SU-DHL-6 (cell line): ENCODE measurements at regions not wholly inside any gene's neighbourhood (a gene's known extent, or its start where the extent isn't known, plus 50 kb on each side); places are given as distances from the start of the nearest gene placed in this dataset.

ENCODE experiments used
- EZH2phosphoT487 ChIP-seq: fragments of 200-600 bp; sonication (generic), shearing (Covaris generic); conservative IDR thresholded peaks from 2 replicates; pipeline ENCODE4 v1.6.1; 2018; ENCODE audit warnings: mild to moderate bottlenecking, antibody characterized with exemption, low read length, moderate library complexity, mixed read lengths
- TF ChIP-seq, protein P1 (sequence below): fragments of 200-600 bp; sonication (generic); IDR thresholded peaks from one replicate; pipeline ENCODE4 v1.5.1; 2017; ENCODE audit warnings: antibody characterized with exemption, mild to moderate bottlenecking, low read length, moderate library complexity; ENCODE audit not compliant: insufficient read depth, poor library complexity, severe bottlenecking

DNA sequence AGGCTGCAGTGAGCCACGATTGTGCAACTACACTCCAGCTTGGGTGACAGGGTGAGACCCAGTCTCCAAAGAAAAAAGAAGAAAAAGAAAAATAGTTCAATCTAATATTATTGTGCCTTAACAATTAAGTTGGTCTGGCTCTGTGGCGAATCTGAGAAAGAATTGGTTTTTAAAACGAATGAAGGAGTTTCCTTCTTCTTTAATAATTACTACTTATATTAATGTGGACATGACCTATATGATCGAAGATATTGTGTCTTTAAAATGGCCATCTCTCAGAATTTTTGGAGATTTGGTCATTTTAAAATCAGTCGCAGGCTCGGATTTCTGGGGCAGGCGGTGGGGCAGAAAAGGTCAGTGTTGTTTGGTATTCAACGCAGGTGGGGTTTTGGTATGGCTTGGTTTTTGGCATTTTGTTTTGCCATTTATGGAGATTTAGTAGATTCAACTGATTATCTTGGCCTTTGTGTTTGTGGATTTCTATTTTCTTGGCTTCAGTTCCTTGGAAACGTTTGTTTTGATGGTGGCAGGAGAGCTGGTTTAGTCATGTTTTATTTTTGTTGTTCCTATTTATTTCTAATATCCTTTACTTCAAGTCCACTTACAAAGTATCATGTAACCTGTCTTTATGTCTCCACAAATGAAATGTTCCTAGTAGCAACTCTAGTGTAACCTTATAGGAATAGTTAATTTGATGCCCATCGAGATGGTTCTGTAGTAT is 178.8 kb upstream of the MKLN1 start:
- TF ChIP-seq EZH2phosphoT487: no peak
- TF ChIP-seq, protein P1, sequence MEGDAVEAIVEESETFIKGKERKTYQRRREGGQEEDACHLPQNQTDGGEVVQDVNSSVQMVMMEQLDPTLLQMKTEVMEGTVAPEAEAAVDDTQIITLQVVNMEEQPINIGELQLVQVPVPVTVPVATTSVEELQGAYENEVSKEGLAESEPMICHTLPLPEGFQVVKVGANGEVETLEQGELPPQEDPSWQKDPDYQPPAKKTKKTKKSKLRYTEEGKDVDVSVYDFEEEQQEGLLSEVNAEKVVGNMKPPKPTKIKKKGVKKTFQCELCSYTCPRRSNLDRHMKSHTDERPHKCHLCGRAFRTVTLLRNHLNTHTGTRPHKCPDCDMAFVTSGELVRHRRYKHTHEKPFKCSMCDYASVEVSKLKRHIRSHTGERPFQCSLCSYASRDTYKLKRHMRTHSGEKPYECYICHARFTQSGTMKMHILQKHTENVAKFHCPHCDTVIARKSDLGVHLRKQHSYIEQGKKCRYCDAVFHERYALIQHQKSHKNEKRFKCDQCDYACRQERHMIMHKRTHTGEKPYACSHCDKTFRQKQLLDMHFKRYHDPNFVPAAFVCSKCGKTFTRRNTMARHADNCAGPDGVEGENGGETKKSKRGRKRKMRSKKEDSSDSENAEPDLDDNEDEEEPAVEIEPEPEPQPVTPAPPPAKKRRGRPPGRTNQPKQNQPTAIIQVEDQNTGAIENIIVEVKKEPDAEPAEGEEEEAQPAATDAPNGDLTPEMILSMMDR: no peak
